T47D (cell line): ENCODE measurements at regions not wholly inside any gene's neighbourhood (a gene's known extent, or its start where the extent isn't known, plus 50 kb on each side); places are given as distances from the start of the nearest gene placed in this dataset.
A peak's percentile ranks its signal among the peaks of the same experiment; 100 is the strongest.
"Not testable (repeated sequence)": the region's sequence is repeated elsewhere in the genome, so short reads cannot be mapped to it uniquely, and the experiment has no call there.

Experiments used
- DNase-seq, 2 experiments: peaks; one replicate each; pipeline versions ENCODE4 v3.0.0 to v3.0.0-alpha.2; 2011 to 2012; ENCODE audit warnings: low read depth in 1 of 2, low spot score in 1 of 2
- JUND ChIP-seq: IDR thresholded peaks from 2 replicates; pipeline ENCODE4 v1.6.1; 2012; ENCODE audit warnings: low read depth
- in situ Hi-C: cut with HindIII; loops from 2 replicates; pipeline ENCODE4 v1.10.0; 2016; ENCODE audit warnings: low sequenced_read_pairs, low pct_unique_long_range_greater_than_20kb

- in situ Hi-C loops: no loop called here
- no peak for TF ChIP-seq JUND
- no peak for DNase-seq
Measured at GRCh38 chr1:8244304-8244703, 73.6 kb upstream of the SLC45A1 start.

GRCh38 chr1:8242498-8242897 lies 75.4 kb upstream of the SLC45A1 start:
- DNase-seq: no peak
- in situ Hi-C loops: no loop called here
- TF ChIP-seq JUND: no peak

DNA sequence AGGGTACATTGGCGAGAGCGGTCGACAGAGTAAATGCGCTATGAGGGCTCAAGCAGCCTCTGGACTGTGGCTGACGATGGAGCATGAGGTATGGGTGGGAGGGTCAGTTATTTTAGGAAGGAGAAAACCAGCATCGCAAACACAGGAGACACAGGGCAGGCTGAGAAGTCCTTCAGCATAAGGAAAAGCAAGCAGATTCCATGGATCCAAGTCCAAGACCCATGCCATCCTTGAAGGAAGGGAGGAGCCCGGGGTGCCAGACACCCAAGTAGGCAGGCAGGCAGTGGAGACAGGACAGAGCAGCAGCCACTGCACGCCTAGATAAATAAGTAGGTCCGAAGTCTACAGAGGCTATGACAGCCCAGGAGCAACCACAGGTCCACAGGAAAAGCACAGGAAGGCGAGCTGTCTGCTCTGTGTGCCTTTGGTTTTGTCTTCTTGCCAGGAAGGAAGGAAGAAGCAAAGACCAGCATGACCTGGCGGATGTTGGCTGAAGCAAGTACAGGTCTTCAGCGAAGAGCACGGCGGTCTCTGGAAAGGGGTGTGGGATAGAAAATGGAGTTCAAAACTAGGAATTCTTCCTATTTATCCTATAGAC lies 76.4 kb upstream of the SLC45A1 start:
- in situ Hi-C loops: no loop called here
- DNase-seq: peak in 1 of 2 experiments; percentile 36

DNA sequence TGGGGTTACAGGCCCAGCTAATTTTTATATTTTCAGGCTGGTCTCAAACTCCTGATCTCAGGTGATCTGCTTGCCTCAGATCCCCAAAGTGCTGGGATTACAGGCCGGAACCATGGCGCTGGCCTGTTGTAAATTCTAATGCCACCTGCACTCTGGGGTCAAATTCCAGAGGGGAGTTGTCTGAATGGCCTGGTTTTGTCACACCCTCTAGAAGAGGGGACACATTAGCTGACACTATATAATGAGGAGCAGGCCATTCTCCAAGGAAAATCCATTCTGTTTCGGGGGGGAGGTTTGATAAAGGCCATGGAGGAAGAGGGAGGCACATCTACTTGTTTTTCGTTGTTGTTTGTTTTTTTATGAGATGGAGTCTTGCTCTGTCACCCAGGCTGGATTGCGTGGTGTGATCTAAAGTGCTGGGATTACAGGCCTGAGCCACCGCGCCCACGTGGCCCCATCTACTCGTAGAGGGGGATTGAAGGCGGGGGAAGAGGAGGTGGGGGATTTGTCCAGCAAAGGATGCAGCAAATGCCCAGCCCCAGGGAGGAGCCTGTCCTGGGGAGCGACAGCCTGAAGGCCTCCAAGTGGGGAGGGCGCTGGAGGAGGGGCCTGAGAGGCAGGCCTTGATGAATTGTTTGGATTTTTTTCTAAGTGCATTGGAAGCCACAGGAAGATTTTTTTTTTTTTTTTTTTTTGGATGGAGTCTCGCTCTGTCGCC lies 78.4 kb upstream of the SLC45A1 start:
- in situ Hi-C loops: no loop called here
- TF ChIP-seq JUND: no peak
- DNase-seq: no peak

More for the DNA sequence above, 76.4 kb upstream of the SLC45A1 start:
- no peak for TF ChIP-seq JUND

DNA sequence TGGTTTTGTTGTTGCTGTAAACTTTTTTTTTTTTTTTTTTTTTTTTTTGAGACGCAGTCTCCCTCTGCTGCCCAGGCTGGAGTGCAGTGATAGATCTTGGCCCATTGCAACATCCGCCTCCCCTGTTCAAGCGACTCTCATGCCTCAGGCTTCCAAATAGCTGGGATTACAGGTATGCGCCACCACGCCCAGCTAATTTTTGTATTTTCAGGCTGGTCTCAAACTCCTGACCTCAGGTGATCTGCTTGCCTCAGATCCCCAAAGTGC lies 78.9 kb upstream of the SLC45A1 start:
- in situ Hi-C loops: no loop called here
- no peak for TF ChIP-seq JUND
- peak in 1 of 2 experiments; percentile 69 for DNase-seq

- no peak for TF ChIP-seq JUND
- in situ Hi-C loops: no loop called here
- no peak for DNase-seq
Measured at GRCh38 chr1:8238141-8239038, 79.5 kb upstream of the SLC45A1 start.

DNA sequence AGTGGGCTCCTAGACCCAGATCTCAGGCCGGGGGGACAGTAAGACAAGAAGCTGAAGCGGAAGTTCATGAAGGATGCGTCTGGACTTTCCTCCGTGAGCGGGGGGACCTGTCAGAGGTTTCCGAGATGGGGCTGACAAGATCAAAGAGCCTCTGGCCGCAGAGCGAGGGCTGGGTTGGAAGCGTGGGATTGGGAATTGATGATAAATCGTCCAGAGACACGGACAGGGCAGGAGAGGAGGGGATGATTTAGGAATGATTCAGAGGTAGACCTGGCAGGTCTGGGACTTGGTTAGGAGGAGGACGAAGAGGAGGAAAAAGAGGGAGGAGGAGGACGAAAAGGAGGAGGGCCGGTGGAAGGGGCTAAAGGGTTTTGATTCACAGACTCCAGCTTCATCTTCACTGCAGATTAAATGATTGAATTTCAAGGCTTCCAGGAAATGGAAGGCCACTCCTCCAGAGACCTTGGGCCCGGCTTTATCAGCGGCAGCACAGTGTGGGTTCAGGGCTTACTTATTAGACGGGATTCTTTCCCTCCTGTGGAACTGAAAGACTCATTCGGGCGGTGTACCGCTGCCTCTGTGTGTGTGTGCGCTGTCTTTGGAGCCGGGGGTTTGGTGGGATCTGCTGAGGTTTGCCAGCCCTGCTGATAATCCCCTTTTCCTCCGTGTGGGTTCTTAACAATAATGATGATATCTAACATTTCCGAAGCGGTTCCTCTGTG lies 85.7 kb upstream of the SLC45A1 start:
- no peak for DNase-seq
- in situ Hi-C loops: no loop called here
- TF ChIP-seq JUND: no peak

GRCh38 chr1:8230292-8230621 lies 87.7 kb upstream of the SLC45A1 start:
- in situ Hi-C loops: no loop called here
- DNase-seq: no peak
- TF ChIP-seq JUND: no peak

DNA sequence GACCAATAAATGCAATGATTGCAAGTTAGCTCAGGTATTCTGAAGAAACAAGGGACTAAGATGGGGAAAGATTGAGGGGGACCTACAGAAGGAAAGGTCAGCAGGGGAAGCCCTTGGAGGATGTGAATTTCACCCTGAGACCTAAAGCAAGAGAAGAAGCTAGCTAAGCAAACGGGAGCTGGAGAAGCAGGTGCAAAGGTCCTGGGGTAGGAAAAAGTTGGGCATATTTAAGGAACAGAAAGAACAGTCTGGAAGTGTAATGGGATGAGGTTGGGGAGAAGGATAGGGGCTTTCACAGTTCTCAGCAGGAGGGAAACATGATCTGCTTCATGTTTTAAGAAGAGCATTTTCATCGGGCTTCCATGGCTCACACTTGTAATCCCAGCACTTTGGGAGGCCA lies 89.7 kb upstream of the SLC45A1 start:
- TF ChIP-seq JUND: no peak
- in situ Hi-C loops: no loop called here
- no peak for DNase-seq

- in situ Hi-C loops, DNase-seq: not testable (repeated sequence)
Measured at GRCh38 chr1:8227674-8228073, 90.2 kb upstream of the SLC45A1 start.

- in situ Hi-C loops: no loop called here
Measured at GRCh38 chr1:8226747-8227146, 91.2 kb upstream of the SLC45A1 start.

GRCh38 chr1:8226024-8226423 lies 91.9 kb upstream of the SLC45A1 start:
- DNase-seq, in situ Hi-C loops: not testable (repeated sequence)

More at GRCh38 chr1:8226747-8227146, 91.2 kb upstream of the SLC45A1 start:
- DNase-seq: no peak
- no peak for TF ChIP-seq JUND

DNA sequence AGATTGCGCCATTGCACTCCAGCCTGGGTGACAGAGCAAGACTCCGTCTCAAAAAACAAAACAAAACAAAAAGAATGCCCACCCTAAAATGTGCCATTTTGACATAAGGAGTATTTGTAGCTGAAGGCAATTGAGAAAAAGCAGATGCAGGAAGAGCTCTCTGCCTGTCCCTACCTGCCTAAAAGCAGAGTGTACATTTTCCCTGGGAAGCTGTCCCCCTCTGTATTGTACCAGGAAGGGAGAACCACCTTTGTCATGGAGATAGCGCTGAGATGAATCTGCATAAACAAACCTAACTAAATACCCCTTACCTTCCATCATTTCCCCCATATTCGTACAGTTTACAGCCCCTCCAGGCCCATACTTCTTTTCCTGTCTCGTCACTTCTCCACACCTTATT lies 94.4 kb upstream of the SLC45A1 start:
- TF ChIP-seq JUND: no peak
- DNase-seq: no peak
- in situ Hi-C loops: no loop called here
